Vagina (tissue), 2 donors: ENCODE measurements at regions not wholly inside any gene's neighbourhood (a gene's known extent, or its start where the extent isn't known, plus 50 kb on each side); places are given as distances from the start of the nearest gene placed in this dataset.

Source experiments
- POLR2A ChIP-seq, 2 donors: fragments of 450-650 bp; IDR thresholded peaks; one replicate each; pipeline ENCODE4 v1.6.1; 2017; ENCODE audit warnings: antibody characterized with exemption in 2 of 2, mild to moderate bottlenecking in 2 of 2, moderate library complexity in 2 of 2
- TF ChIP-seq, protein P1 (sequence below), 3 experiments: fragments of 450-650 bp in 2 of 3; fragments of 200-600 bp in 1 of 3; sonication (generic) in 1 of 3; IDR thresholded peaks; one replicate each; pipeline ENCODE4 v1.5.1; 2017 to 2019; ENCODE audit warnings: antibody characterized with exemption in 3 of 3, mild to moderate bottlenecking in 2 of 3, moderate library complexity in 2 of 3

DNA sequence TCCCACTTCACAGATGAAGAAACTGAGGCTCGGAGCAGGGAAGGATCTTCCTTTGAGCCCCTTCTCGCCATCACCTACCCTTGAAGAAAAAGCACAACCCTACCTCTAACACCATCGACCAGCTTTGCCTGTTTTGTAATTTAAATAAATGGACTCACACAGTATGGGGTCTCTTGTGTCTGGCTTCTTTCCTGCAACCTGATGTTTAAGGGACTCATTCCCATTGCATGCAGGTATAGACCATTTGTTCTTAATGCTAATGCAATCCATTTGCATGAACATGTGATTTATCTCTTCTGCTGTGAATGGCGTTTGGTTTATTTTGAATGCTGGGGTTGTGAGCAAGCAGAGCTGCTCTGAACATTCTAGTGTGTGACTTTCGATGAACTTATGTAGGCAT lies 150.8 kb upstream of the FOXF1 start:
- no peak for TF ChIP-seq POLR2A (IDR thresholded peaks at IDR 0.05)
- TF ChIP-seq, protein P1, sequence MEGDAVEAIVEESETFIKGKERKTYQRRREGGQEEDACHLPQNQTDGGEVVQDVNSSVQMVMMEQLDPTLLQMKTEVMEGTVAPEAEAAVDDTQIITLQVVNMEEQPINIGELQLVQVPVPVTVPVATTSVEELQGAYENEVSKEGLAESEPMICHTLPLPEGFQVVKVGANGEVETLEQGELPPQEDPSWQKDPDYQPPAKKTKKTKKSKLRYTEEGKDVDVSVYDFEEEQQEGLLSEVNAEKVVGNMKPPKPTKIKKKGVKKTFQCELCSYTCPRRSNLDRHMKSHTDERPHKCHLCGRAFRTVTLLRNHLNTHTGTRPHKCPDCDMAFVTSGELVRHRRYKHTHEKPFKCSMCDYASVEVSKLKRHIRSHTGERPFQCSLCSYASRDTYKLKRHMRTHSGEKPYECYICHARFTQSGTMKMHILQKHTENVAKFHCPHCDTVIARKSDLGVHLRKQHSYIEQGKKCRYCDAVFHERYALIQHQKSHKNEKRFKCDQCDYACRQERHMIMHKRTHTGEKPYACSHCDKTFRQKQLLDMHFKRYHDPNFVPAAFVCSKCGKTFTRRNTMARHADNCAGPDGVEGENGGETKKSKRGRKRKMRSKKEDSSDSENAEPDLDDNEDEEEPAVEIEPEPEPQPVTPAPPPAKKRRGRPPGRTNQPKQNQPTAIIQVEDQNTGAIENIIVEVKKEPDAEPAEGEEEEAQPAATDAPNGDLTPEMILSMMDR (IDR thresholded peaks at IDR 0.05) = no peak
